Large intestine (tissue), 3 donors: ENCODE measurements at regions not wholly inside any gene's neighbourhood (a gene's known extent, or its start where the extent isn't known, plus 50 kb on each side); places are given as distances from the start of the nearest gene placed in this dataset.

Source experiments
- DNase-seq, 2 donors: peaks; one replicate each; pipeline versions ENCODE4 v3.0.0 to v3.0.0-alpha.2; 2013
- H3K27ac ChIP-seq: one replicate; pipeline ENCODE4 v1.5.1; 2013; ENCODE audit warnings: low read length
- H3K27me3 ChIP-seq: 2 replicates; pipeline ENCODE4 v1.6.1; 2013; ENCODE audit warnings: low read length; ENCODE audit not compliant: control insufficient read depth, insufficient read depth
- H3K36me3 ChIP-seq: 2 replicates; pipeline ENCODE4 v1.6.1; 2013; ENCODE audit warnings: low read length; ENCODE audit not compliant: control insufficient read depth, insufficient read depth
- H3K4me1 ChIP-seq: one replicate; pipeline ENCODE4 v1.6.1; 2013; ENCODE audit warnings: low read length; ENCODE audit not compliant: control insufficient read depth, insufficient read depth
- H3K4me3 ChIP-seq: one replicate; pipeline ENCODE4 v1.5.1; 2013; ENCODE audit warnings: low read length
- H3K9me3 ChIP-seq: one replicate; pipeline ENCODE4 v1.6.1; 2013; ENCODE audit warnings: mild to moderate bottlenecking, low read depth, low read length, moderate library complexity; ENCODE audit not compliant: control insufficient read depth
- WGBS: methylation state at CpG from one replicate; pipeline ENCODE4 v1.1.5; 2013; ENCODE audit warnings: low lambda C conversion rate; ENCODE audit not compliant: insufficient coverage; 5-methylcytosine and 5-hydroxymethylcytosine counted together

DNA sequence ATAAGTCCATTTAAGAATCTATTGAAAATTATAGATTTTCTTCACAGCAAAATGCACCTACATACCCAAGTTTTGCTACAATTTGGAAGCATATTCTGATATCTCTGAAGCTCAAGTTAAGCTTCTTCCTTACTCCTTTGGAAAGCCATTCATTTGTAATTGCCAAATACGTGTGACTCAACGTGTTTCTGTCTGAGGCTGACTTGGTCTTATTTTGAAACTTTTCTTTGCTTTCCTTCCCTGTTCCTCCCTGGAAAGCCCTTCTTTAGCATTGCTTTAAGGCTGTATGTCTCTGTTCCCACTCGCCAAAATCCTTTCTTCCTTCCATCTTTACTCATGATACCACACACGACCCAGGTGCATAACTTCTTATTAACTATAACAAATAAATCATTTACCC lies 232.0 kb downstream of the ZBBX start:
- Histone ChIP-seq H3K9me3 (no peaks in the 10 kb centered on the region), H3K4me3 (no peak overlapping the region), H3K27me3 (no peaks in the 10 kb centered on the region), H3K4me1 (no peaks in the 10 kb centered on the region), H3K27ac (no peak overlapping the region), H3K36me3 (no peaks in the 10 kb centered on the region)
- 100% methylated on average over 1 of the region's 4 CpGs for WGBS
- no peak for DNase-seq

DNA sequence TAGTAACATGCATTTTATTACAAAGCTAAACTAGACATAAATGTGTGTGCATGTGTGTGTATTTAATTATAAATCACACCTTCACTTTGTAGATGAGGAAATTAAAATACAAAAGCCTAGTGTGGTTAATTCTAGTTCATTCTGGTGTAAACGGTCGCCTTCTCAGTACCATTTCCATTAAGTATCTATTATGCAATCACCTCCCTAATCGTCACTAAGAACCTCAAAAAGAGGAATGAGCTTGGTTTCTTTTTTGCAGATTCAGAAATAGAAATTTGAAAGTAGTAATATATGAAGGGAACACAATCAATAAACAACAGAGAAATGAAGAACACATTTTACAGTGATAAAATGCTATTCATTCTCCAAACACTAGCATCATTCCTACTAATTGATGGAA lies 233.2 kb downstream of the ZBBX start:
- Histone ChIP-seq H3K4me3 (no peak overlapping the region), H3K27ac (no peak overlapping the region), H3K36me3 (no peaks in the 10 kb centered on the region), H3K27me3 (no peaks in the 10 kb centered on the region), H3K9me3 (no peaks in the 10 kb centered on the region), H3K4me1 (no peaks in the 10 kb centered on the region)
- DNase-seq = no peak
- WGBS = 100% methylated on average over 1 of the region's 3 CpGs

DNA sequence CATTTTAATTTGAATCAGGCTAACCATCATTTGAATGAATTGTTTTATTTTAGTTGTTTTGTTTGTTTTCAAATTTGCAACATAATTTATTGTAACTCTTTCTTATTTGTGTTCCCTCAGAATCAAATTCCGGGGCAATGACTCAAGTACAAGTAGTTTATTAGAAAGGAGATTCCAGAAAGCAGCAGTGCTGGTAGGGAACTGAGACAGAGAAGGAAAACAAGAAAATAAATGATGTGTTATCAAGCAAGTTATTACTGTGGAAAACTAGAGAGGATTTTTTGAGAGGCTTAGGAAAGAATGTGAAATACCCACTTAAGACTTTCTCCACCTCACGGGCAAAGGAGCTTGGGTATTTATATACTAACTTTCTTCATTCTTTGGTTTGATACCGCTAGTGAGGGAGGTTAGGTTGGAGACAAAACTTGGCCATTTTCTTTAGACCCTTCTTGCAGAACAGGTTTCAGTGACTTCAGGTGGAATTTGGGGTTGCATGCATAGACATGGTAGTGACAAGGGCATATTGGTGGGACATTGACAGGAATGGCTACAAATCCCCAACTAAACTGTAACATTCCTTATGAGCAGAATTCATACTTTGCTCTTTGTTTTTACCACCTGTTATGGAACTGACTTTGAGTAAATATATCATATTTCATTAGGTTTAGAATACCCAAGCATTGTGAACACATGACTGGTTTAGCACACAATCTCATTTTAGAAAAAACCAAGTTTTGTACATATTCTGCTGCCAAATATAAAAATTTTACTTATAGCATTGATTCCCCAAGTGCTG lies 254.3 kb downstream of the ZBBX start:
- Histone ChIP-seq H3K27me3 (no peaks in the 10 kb centered on the region), H3K9me3 (no peaks in the 10 kb centered on the region), H3K27ac (no peak overlapping the region), H3K4me1 (no peaks in the 10 kb centered on the region), H3K4me3 (no peak overlapping the region), H3K36me3 (no peaks in the 10 kb centered on the region)
- 100% methylated on average over 1 of the region's 3 CpGs for WGBS
- no peak for DNase-seq

DNA sequence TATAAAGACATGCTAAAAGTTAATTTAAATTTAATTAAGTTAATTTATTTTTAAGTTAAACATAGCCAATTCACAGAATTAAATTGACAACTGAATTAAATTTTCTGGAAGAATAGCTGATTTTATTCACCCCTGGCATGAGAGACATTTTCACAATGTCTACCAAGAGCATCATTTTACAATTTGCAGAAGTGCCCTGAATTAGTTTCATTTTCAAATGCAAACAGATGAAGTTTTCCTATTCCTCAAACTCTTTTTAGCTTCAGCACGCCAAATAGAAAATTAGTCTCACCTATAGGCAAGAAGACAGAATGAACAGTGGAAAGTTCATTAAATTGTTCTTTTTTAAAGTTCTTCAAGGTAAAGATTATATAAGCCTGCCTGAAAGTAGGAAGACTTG lies 259.3 kb downstream of the ZBBX start:
- 100% methylated on average over 1 of the region's 1 CpG for WGBS
- Histone ChIP-seq H3K27ac (no peak overlapping the region), H3K4me1 (no peaks in the 10 kb centered on the region), H3K4me3 (no peak overlapping the region), H3K27me3 (no peaks in the 10 kb centered on the region), H3K36me3 (no peaks in the 10 kb centered on the region), H3K9me3 (peaks cover 8% of the 10 kb centered on the region)
- no peak for DNase-seq

DNA sequence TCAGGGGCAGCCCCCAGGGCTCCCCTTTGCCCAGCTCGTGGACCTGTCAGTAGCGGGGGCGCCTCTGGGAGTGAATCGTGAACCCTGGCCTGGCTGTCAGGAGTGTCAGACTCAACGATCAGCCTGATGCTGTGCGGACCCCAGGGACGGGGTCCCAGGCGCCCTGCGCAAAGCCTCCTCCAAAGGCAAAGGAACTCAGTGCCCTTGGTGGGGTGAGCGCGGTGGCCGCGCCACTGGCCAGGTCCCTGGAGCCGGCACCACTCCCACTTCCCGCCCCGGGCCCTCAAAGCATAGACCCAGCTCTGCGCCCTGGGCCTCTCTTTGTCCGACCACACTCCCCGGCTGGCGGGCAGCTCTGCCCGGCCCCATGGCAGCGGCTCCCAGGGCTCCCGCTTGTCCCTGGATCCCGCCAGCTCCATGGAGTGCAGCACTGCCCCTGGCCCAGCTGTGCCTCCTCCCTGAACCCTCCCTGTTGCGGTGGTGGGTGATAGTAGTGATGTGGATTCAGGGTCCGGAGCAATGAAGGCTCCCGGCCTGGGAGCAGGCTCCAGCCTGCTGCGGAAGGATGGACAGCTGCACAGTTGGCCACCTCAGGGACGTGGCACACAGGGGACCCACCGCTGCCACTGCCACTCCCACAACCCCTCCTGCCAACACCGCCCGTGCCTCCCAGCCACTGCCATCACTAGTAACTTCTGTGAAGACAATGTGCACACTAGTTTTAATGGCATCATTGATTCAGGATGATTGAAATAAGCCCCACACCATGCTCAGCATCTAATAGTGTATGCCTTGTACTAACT lies 263.8 kb downstream of the ZBBX start:
- H3K27ac ChIP-seq = no peak overlapping the region
- WGBS = no CpG with 5 or more reads among the region's 32 CpGs

DNA sequence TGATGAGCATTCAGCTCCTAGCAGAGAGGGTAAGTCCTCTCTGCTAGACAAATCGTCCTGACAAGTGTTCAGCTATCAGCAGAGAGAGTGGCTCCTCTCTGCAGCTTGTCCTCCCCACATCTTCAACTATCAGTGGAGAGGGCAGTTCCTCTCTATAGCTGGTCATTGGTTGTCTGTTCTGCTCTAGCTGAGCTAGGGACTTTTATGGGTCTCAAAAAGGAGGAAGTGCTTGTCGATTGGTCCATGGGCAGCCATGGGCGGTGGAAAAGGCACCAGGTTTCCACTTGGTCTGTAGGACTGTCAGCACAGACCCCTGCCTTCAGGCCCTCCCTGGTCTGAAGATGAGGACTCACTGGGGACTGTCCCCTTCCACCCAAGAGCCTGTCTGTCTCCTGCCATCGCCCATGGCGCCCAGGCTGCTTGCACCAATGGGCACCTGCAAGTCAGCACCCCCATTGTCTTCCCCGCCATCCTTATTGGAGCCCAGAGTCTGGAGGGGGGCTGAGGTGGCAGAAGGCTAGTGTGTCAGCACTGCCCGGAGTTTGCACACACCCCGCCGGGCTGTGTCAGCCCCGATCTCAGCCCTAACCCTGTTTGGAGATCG lies 264.7 kb downstream of the ZBBX start:
- Histone ChIP-seq H3K36me3 (no peaks in the 10 kb centered on the region), H3K4me3 (no peak overlapping the region), H3K27me3 (no peaks in the 10 kb centered on the region), H3K27ac (no peak overlapping the region), H3K4me1 (no peaks in the 10 kb centered on the region), H3K9me3 (peaks cover 12% of the 10 kb centered on the region)
- no CpG with 5 or more reads among the region's 11 CpGs for WGBS
- no peak for DNase-seq

More for the DNA sequence above, 263.8 kb downstream of the ZBBX start:
- DNase-seq = no peak
- Histone ChIP-seq H3K4me1 (no peaks in the 10 kb centered on the region), H3K27me3 (no peaks in the 10 kb centered on the region), H3K9me3 (peaks cover 12% of the 10 kb centered on the region), H3K4me3 (no peak overlapping the region), H3K36me3 (no peaks in the 10 kb centered on the region)

DNA sequence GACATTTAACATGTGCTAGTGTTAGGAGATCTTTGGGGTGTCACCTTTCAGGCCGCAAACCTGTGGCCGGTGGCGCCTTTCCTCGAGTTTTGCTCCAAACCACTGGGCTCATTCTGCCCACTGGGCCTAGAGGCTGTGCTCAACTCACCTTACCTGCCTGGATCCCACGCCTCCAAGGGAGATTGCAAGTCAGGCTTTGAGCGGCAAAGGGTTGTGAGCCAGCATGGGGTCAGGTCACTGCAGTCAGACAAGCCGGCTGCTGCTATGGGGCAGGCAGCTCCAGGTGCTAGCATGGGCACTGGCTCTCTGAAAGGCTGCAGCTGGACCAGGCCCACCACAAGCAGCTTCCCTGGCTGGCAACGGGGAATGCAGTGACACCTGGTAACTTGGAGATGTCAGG lies 265.5 kb downstream of the ZBBX start:
- Histone ChIP-seq H3K36me3 (no peaks in the 10 kb centered on the region), H3K27me3 (no peaks in the 10 kb centered on the region), H3K27ac (no peak overlapping the region), H3K4me1 (no peaks in the 10 kb centered on the region), H3K9me3 (peaks cover 12% of the 10 kb centered on the region), H3K4me3 (no peak overlapping the region)
- no peak for DNase-seq
- no CpG with 5 or more reads among the region's 8 CpGs for WGBS

DNA sequence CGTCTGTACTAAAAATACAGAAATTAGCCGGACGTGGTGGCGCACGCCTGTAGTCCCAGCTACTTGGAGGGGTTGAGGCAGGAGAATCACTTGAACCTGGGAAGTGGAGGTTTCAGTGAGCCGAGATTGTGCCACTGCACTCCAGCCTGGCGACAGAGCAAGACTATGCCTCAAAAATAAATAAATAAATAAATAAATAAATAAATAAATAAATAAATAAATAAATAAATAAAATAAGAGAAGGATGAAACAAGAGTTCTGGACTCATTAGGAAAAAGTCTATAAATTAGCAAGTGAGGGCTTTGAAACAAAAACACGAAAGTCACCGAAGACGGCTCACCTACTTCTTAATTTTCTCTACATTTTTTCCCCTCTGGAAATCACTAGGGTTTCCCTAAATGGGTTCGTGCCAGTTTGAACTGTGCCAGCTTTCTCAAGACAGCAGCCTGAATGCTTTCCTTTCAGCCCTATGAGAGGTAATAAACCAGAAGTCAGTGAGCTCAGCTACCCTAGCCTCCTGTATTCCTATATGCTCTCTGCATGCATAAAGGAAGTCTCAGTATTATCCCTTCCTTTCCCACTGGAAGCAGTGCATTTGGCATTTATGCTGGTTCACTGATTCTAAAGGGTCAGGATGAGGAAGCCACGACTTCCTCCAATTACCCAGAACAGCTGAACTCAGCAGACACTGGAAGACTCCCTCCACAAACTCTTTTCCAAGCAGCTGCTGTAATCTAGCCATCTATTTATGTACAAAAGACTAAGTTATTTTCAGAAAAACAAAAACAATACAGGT lies 266.9 kb downstream of the ZBBX start:
- H3K36me3 ChIP-seq = no peaks in the 10 kb centered on the region
- no peaks in the 10 kb centered on the region for H3K27me3 ChIP-seq
- no CpG with 5 or more reads among the region's 12 CpGs for WGBS
- H3K27ac ChIP-seq = no peak overlapping the region
- H3K4me1 ChIP-seq = no peaks in the 10 kb centered on the region
- H3K9me3 ChIP-seq = peaks cover 12% of the 10 kb centered on the region
- H3K4me3 ChIP-seq = no peak overlapping the region
- no peak for DNase-seq

DNA sequence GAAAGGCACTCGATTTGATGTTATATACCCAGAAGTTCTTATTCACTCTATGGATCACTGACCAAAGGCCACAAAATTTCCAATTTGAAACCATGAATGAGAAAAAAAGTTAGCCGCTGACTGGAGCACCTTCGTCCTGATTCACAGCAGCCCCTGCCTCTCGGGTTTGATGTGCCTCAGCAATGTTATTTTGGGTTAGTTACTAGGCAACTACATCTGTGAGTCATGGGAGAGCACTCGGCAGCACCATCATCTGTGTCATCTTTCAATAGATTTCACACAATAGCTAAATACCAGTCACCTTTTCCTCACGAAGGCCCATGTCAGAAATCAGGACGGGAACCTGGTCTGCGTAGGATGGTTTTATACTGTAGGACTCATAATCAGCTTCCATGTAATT lies 269.2 kb downstream of the ZBBX start:
- DNase-seq = no peak
- no CpG with 5 or more reads among the region's 8 CpGs for WGBS

DNA sequence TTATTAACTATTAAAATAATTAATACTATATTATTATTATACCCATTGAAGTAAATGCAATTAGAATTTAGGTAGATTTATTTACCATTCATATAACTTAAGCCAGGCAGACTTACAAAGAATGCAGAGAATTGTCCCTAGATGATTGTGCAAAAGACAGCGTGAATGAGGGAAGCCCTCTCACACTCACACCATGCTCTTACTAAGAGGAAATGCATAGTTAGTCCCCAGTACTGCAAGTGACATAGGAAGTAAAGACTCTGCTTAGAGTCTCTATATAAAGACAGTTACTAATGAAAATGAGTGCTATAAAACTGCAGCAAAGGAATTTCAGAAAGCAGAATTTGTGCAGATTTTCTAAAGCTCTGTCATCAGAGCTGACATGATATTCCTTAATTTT lies 270.4 kb downstream of the ZBBX start:
- no CpG with 5 or more reads among the region's 1 CpG for WGBS
- no peaks in the 10 kb centered on the region for H3K27me3 ChIP-seq
- H3K4me1 ChIP-seq = no peaks in the 10 kb centered on the region
- no peaks in the 10 kb centered on the region for H3K9me3 ChIP-seq
- no peak overlapping the region for H3K4me3 ChIP-seq
- no peak for DNase-seq
- no peaks in the 10 kb centered on the region for H3K36me3 ChIP-seq
- no peak overlapping the region for H3K27ac ChIP-seq

More for the DNA sequence above, 269.2 kb downstream of the ZBBX start:
- no peaks in the 10 kb centered on the region for H3K27me3 ChIP-seq
- H3K36me3 ChIP-seq = no peaks in the 10 kb centered on the region
- peaks cover 4% of the 10 kb centered on the region for H3K9me3 ChIP-seq
- H3K4me1 ChIP-seq = no peaks in the 10 kb centered on the region
- no peak overlapping the region for H3K4me3 ChIP-seq
- H3K27ac ChIP-seq = no peak overlapping the region
